Tibial nerve (tissue), 3 donors: ENCODE measurements at regions not wholly inside any gene's neighbourhood (a gene's known extent, or its start where the extent isn't known, plus 50 kb on each side); places are given as distances from the start of the nearest gene placed in this dataset.

Experiments
- POLR2A ChIP-seq, 2 donors: fragments of 450-650 bp; IDR thresholded peaks; one replicate each; pipeline ENCODE4 v1.6.1; 2017; ENCODE audit warnings: antibody characterized with exemption in 2 of 2, mild to moderate bottlenecking in 2 of 2, moderate library complexity in 2 of 2
- TF ChIP-seq, protein P1 (sequence below), 5 experiments: fragments of 200-600 bp in 3 of 5; fragments of 450-650 bp in 2 of 5; sonication (generic) in 3 of 5; IDR thresholded peaks; one replicate each; pipeline ENCODE4 v1.5.1; 2016 to 2019; ENCODE audit warnings: antibody characterized with exemption in 5 of 5, mild to moderate bottlenecking in 3 of 5, moderate library complexity in 2 of 5

- TF ChIP-seq POLR2A (IDR thresholded peaks at IDR 0.05), result no peak
- TF ChIP-seq, protein P1, sequence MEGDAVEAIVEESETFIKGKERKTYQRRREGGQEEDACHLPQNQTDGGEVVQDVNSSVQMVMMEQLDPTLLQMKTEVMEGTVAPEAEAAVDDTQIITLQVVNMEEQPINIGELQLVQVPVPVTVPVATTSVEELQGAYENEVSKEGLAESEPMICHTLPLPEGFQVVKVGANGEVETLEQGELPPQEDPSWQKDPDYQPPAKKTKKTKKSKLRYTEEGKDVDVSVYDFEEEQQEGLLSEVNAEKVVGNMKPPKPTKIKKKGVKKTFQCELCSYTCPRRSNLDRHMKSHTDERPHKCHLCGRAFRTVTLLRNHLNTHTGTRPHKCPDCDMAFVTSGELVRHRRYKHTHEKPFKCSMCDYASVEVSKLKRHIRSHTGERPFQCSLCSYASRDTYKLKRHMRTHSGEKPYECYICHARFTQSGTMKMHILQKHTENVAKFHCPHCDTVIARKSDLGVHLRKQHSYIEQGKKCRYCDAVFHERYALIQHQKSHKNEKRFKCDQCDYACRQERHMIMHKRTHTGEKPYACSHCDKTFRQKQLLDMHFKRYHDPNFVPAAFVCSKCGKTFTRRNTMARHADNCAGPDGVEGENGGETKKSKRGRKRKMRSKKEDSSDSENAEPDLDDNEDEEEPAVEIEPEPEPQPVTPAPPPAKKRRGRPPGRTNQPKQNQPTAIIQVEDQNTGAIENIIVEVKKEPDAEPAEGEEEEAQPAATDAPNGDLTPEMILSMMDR (IDR thresholded peaks at IDR 0.05), result no peak
Observed at GRCh38 chr3:99458013-99458412, 180.4 kb upstream of the COL8A1 start.
